ENCODE measurements at regions not wholly inside any gene's neighbourhood (a gene's known extent, or its start where the extent isn't known, plus 50 kb on each side); places are given as distances from the start of the nearest gene placed in this dataset.

DNA sequence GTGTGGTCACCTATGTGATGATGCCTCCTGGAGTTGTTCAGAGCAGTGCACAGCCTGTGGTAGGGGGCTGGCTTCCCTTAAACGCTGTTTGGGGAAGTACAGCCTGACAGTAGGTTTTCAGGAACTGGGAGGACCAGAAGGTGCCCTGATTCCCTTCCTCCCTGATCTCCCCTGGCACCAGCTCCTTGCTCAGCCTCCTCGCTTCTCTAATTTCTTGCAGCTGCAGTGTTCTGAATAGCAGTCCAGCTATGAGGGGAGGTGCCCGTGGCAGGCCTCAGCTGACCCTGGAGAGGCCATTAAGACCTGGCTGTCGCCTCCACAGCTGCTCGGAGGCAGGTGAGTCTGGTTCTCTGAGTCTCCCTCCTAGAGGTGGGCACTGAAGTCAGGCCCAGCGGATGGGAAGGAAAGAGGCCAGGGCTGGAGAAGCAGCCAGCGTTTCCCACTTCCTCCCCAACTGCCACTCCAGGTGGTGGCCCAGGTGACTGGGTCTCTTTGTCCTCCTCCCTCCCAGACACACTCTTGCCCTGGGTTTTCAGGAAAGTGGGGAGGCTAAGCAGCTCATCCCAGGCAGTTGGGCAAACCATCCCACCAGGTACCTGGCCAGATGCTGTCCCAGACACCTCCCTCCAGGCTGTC is 52.0 kb upstream of the RPL11 start:
- no peak for DNase-seq

DNA sequence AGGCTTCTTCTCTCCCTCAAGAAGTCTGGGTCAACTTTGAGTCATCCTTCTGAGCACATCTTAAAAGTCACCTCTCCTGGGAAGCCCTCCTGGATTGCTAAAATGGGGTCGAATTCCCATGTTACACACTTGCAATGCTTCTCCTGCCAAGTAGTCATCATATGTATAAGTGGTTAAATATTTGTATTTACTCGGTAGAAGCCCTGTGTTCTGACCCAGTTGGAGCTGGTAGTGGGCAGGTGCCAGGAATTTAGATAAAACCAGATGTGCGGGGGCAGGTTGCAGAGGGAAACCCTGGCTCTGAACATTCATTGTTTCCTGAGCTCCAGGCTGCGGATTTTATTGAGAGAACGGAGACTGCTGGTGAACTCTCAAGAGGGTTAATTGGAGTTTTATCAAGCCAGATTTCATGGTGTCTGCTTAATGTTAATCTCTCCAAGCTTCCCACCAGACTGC is 52.8 kb upstream of the RPL11 start:
- no peak for DNase-seq

DNA sequence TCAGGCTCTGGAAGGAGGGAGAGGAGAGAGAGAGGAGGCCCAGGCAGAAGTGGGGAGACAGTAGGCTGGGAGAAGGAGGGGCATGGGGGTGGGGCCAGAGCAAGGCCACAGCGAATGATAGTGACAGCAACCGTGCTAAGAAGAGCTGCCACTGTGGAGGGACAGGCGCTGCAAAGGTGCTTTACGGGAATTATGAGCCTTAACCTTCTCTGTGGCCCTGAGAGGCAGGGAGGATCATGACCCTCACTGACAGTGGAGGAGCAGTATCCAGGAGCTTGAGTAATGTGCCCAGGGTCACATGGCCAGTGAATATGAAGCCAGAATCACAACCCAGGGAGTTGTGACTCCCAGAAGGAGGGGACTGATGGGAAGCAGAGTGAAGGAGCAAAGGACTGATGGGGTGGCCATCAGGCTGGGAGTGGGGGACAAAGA is 53.4 kb upstream of the RPL11 start:
- no peak for DNase-seq

DNA sequence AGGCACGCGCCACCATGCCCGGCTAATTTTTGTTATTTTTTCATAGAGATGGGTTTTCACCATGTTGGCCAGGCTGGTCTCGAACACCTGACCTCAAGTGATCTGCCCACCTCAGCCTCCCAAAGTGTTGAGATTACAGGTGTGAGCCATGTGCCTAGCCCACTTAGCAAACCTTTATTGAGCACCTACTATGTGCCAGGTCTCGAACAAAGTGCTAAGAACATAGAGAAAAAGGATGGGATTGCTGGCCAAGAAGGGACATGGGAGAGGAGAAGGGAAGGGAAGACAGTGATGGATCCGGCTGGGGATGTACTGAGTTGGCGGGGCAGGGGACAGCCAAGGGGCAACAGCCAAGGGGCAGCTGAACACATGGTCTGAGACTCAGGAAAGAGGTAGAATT is 55.6 kb upstream of the RPL11 start:
- DNase-seq = no peak

DNA sequence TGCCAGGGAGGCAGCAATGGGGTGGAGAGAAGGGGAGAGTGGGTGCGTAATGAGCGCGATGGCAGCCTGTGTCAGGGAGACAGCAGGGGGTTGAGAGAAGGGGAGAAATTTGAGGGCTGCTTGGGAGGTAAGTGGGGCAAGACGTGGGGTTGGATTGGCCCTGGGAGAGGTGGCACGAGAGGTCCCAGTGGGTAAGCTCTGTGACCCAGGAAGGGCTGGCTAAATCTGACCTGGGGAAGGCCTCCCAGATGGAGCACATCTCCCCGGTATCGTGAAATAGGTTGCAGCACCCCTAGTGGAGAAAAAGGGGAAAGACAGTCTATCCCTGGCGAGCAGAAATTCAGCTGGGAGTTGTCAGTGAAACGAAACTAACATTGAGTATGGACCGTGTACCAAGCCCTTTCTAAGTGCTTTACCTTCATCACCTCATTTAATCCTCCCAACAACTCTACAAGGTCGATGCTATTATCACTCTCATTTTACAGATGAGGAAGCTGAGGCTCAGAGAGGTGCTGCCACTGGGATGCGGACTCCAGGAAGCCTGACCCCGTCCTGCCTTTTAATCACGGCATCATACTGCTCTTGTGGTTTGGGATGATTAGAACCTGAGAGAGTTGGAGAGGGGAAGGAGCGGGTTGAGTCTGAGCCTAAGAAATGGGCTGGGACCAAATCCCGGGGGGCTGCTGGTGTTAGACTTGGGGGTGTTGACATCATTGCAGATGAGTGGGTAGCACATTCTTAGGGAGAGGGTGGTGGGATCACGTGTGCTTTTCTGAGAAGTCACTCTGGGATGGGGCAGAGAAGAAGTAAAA is 56.6 kb upstream of the RPL11 start:
- peak; percentile 22 for DNase-seq

DNA sequence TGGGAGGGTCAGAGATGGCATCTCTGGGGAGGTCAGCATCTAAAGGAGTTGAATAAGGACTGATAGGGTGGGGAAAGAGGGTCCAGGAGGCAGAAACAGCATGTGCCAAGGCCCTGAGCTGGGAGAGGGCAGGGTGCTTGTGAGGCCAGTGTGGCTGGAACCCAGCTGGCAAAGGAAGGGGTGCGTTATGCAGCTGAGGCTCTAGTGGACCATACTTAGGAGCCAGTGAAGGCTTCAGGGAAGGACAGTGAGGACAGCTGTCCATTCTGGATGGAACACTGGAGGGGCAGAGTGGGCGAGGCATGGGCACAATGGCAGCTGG is 57.1 kb upstream of the RPL11 start:
- DNase-seq = no peak

DNA sequence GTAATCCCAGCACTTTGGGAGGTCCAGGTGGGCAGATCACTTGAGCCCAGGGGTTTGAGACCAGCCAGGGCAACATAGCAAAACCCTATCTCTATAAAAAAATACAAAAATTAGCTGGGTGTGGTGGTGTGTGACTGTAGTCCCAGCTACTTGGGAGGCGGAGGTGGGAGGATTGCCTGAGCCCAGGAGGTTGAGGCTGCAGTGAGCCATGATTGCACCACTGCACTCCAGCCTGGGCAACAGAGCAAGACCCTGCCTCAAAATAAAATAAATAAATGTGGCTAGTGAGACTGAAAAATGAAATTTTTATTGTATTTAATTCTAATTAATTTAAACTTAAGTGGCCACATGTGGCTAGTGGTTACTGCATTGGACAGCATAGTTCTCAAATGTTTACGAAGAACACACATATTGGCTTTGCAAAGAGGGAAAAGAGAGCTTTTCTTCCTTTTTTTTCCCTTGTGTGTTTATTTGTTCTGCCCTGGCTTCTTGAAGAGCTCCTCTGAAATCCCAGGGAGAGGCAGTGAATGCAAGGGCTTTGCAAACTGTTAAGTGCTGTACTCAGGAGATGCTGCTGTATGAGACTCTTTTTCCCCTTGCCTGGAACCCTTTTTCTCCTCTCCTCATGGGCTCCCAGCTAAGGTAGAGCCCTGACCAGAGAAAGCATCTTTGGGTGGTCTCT is 59.0 kb upstream of the RPL11 start:
- DNase-seq = no peak

DNA sequence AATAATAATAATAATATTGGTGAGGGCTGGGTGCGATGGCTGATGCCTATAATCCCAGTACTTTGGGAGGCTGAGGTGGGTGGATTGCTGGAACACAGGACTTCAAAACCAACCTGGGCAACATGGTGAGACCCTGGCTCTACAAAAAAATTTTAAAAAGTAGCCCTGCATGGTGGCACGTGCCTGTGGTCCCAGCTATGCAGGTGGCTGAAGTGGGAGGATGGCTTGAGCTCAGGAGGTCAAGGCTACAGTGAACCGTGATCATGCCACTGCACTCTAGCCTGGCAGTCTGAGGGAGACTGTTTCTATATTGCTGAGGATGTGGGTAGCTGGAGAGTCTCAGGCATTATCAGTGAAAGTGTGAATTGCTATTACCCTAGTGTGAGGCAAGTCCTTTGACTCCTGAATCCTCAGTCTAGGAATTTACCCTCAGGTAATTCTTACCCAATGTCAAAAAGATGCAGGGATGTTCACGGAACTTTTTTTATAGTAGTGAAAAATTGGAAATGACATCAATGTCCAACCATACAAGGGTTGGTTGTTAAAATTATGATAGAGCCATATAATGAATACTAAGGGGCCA is 61.8 kb upstream of the RPL11 start:
- DNase-seq = no peak

DNA sequence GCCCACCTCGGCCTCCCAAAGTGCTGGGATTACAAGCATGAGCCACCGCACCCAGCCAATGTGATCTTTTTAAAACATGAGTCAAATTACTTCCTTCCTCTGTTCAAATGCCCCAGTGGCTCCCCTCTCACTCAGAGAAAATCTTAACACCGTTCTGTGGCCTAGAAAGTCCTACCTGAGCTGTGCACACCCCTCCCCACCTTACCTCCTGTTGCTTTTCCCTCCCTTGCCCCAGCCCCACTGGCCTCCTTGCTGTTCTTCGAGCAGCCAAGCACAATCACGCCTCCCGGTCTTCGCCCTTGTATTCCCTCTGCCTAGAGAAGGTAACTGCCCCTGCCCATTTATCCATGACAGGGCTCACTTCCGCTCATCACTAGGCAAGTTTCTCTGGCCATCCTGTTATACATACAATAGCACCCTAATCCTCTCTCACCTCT is 62.6 kb upstream of the RPL11 start:
- no peak for DNase-seq

DNA sequence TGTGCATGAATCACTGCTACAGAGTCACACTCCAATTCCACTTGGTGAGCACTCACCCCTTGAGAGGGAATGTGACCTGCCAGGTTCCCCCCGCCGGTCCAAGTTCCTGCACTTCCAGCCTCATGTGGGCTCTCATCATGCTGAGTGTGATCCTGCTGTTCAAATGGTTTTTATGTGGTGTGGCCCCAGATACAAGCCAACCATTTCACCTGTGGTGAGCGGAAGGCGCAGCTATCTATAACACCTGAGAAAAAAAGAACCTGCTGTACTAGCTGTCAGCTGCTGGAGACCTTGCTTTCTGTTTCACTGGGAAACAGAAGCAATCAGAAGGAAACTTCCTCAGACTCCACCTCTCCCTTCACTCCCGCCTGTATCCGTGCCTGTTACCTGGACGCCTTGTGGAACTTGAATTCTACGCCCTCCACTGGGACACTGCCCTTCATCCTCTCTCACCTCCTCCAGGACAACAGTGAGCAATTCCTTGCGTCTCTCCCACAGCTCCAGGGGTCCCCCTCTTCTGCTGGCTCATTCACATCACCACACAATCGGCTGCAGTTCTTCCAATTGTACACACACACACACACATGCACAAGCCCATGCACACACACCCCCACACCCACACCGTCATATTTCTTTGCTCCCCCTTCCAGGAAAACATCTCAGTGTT is 64.4 kb upstream of the RPL11 start:
- DNase-seq = no peak

DNA sequence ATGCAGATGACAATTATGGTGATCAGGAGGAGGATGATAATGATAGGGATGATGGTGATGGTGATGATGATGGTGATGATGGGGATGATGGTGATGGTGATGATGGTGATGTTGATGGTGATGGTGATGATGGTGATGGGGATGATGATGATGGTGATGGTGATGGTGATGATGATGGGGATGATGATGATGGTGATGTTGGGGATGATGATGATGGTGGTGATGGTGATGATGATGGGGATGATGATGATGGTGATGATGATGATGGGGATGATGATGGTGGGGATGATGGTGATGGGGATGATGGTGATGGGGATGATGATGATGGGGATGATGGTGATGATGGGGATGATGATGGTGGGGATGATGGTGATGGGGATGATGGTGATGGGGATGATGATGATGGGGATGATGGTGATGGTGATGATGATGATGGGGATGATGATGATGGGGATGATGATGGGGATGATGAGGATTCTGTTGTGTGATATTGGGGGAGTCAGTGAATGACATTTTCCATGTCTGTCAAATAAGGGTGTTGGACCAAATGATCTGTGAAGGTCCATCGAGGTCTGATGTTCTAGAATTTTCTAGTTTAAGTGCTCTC is 65.6 kb upstream of the RPL11 start:
- no peak for DNase-seq

DNA sequence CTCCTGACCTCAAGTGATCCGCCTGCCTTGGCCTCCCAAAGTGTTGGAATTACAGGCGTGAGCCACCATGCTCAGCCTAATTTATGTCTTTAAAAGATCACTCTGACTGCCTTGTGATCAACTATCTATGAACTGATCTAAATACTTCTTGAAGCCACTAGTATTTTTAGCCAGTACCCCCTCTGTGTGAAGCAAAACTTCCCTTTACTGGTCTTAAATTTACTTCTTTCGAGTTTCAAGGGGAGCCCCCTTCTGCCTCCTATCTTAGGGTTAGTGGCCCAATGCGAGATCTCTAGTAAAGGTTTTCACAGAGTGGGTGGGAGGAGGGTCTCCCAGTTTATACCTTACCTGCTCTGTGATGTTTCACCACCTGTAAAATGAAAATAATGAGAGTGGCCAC is 66.1 kb upstream of the RPL11 start:
- no peak for DNase-seq

DNA sequence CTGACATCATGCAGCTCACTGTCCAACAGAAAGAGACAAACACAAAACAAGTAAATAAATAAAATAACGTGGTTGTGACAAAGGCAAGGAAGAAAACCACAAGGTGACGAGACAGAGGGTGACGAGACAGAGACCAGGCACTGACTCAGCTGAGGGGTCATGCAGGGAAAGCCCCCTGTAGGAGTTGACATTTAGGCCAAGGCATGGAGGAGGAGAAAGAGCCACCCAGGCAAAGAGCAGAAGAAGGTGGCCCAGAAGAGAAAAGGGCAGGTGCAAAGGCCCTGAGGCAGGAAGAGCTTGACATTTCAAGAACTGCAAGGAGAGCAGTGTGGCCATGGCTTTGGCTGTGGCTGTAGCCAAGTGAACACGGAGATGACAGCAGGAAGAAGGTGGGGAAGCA is 65.1 kb upstream of the ID3 start:
- peak; percentile 56 for DNase-seq

DNA sequence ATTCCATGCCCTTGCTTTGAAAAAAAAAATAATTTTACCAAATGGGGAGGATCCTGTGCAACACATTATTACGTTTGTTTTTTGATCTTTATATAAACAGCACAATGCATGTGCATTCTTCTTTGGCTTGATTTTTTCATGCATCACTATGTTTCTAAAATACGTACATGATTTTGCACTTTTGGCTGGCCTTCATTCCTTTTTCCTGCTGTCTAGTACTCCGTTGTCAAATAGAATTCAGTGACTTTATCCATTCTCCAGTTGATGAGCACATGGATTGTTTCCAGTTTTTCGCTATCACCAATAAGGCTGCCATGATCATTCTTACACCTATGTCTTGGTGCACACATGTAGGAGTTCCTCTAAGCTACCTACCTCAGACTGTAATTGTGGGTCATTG is 63.0 kb upstream of the ID3 start:
- no peak for DNase-seq

DNA sequence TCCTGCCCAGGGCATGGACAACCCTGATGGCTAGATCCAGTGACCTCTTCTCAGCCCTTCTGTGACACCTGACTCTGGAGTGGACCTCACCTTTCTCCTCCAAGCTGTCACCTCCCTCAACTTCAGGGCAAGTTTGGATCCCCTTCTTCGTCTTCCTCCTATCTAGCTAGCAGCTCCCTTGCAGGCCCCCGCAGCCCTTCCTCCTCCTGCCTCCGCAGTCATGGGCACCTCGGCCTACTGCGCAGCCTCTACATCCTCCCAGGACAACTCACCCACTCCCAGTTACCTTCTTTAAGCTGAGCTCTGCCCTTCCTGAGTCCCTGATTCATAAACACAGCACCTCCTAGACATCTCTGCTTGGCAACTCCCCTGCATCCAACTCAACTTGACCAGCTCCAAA is 61.3 kb upstream of the ID3 start:
- no peak for DNase-seq

DNA sequence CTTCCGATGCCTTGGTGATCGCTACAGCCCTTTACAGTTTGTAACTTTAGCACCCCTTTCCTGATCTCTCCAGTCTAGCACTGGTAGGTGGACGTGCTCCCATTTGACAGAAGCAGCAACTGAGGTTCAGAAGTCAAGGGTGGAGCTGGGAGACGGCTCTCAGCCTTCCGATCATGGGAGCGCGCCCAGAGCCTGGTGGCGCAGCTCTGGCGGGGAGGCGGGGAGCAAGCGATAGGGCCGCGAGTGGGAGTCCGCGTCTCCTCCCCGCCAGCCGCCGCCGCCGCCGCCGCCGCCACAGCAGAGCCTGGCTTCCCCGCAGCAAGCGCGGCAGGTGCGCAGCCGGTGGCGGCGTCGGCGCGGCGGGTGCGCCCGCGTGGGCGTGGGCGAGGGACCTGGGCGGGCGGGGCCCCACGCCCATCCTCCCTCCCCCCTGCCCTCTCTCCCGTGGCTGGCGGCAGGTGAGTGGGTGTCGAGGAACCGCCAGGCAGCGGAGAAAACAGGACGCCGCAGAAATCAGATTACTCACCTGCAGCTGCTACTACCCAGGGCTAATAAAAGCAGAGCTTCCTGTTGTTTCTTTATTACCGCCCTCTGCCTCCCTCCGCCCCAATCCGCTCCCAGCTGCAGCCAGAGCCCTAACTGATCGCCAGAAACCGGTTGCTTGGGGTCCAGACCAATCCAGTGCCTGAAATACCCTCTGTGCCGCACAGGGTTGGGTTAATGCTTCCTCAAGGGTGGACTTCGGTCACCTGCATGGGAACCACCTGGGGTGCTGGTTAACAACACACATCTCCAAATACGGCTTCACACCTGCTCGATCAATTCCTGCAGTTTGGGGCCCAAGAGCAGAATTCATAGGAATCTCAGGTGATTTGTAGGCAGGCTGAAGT is 60.2 kb upstream of the ID3 start:
- no peak for DNase-seq

DNA sequence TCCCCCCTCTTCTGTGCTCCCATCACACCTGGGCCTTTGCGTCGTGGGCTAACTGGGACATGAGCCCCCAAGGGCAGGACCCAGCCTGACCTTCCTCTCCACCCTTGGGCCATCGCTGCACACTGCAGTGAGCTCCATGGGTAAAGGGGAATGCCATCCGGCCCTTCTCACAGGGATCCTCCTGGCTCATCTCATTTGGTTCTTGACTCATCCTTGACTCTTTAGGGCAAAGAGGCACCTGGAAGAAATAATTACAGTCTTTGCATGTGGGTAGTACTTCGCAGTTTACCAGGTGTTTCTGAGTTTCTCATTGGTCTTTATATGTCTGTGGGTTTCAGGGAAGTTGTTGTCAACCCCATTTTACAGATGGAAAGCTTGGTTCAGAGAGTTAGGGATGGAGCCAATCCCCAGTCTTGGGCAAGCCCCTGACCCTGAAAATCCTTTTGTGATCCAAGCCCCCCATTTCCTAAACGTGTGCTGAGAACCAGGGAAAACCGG is 59.3 kb upstream of the ID3 start:
- no peak for DNase-seq

DNA sequence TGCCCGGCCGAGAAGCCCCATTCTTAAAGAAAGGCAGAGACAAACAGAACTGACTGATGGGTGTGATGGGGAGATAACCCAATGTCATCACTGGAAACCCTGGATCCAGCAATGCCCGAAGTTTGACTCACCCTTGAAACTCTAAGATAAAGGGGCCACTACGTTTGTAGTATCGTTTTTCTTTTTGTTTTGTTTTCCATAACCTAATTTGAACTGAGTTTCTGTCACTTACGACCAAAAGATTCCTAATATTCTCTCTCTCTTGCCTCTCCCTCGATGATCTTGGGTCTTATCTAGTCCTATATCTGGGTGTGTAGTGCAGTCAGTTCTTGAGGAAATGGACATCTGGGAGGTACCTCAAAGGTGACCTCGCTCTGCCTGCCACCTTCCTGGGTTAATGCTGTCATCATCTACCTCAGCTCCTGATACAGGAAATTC is 57.8 kb upstream of the ID3 start:
- DNase-seq = no peak

DNA sequence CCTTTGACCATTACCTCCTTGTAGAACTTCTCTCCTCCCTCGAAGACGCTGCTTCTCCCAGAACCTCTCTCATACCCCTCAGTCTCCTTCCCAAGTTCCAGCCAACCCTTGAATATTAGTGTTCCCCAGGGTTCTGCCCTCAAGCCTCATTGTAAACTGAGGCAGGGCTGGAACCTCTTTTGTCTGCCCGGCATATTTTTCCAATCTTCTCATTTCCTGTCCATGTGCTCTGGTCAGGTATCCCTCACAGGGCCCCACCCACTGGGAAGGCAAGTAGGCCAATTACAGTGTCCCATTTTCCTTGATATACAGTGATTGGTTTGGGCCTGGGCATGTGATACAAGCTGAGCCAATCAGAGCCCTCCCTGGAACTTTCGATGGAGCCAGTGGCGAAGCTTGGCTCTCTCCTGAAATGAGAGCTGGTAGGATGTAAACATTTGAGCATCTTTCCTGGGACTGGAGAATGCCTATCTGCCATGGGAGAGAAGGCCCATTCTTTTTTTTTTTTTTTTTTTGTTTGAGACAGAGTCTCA is 57.1 kb upstream of the ID3 start:
- DNase-seq = no peak

DNA sequence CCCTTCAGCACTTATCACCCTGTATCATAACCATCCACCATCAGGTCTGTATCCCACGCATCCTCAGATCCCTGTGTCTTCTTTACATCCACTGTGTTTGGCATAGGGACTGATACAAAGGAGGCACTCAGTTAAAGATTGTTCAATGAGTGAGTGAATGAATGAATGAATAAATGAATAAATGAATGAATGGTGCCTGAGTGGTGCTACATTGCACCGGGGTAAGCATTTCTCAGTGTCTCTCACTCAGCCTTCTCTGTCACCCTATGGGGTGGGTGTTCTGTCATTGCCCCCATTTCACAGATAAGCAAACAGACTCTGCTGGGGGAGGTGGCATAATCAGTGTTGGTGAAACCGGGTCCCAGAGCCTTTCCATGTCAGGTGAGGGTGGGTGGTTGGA is 56.6 kb upstream of the ID3 start:
- no peak for DNase-seq

DNA sequence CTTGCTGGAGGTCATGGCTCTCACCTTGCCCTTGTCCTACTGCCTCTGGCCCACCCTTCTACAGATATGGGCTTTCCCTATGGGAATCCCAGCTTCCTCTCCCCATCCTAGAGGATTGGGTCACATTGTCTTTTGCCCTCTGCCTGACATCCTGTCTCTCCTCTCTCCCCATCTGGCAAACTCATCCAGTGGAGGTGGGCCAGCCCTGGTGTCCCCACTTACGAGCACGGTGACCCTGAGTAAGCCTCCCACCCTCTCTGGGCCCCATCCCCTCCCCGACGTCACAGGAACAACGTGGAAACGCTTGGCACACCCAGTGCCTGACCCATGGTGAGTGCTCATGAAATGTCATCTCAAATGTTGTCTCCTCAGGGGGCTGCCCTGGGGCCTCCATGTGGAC is 56.1 kb upstream of the ID3 start:
- DNase-seq = no peak

Measured in NK-92 treated with Interleukin-12 subunit alpha and Interleukin-12 subunit beta, amount 100 ng/mL, for 24 hours (cell line).